ENCODE measurements at regions not wholly inside any gene's neighbourhood (a gene's known extent, or its start where the extent isn't known, plus 50 kb on each side); places are given as distances from the start of the nearest gene placed in this dataset.

- no peak for TF ChIP-seq CTCF (IDR thresholded peaks at IDR 0.05; ENCODE audit: extremely low read depth, missing control alignments)
- DNase-seq (ENCODE audit: low spot score) = no peak
Observed at GRCh38 chr4:4599481-4600275, 57.8 kb upstream of the STX18 start.

GRCh38 chr4:4598851-4599411, 57.1 kb upstream of the STX18 start:
- no peak for DNase-seq (ENCODE audit: low spot score)
- no peak for TF ChIP-seq CTCF (IDR thresholded peaks at IDR 0.05; ENCODE audit: extremely low read depth, missing control alignments)

- DNase-seq (ENCODE audit: low spot score) = no peak
- TF ChIP-seq CTCF (IDR thresholded peaks at IDR 0.05; ENCODE audit: extremely low read depth, missing control alignments) = no peak
Observed at GRCh38 chr4:4596720-4597119, 54.9 kb upstream of the STX18 start.

- DNase-seq (ENCODE audit: low spot score) = no peak
Observed at GRCh38 chr4:4595252-4595651, 53.4 kb upstream of the STX18 start.

GRCh38 chr4:4594285-4594920, 52.6 kb upstream of the STX18 start:
- TF ChIP-seq CTCF (IDR thresholded peaks at IDR 0.05; ENCODE audit: extremely low read depth, missing control alignments) = no peak
- no peak for DNase-seq (ENCODE audit: low spot score)

More at GRCh38 chr4:4595252-4595651, 53.4 kb upstream of the STX18 start:
- TF ChIP-seq CTCF (IDR thresholded peaks at IDR 0.05; ENCODE audit: extremely low read depth, missing control alignments) = no peak

GRCh38 chr4:4593596-4594284, 51.9 kb upstream of the STX18 start:
- no peak for TF ChIP-seq CTCF (IDR thresholded peaks at IDR 0.05; ENCODE audit: extremely low read depth, missing control alignments)
- no peak for DNase-seq (ENCODE audit: low spot score)

GRCh38 chr4:4592414-4592813, 50.6 kb upstream of the STX18 start:
- TF ChIP-seq CTCF (IDR thresholded peaks at IDR 0.05; ENCODE audit: extremely low read depth, missing control alignments) = no peak
- no peak for DNase-seq (ENCODE audit: low spot score)

Data from GM20000 (cell line).